G401.6 (cell line): ENCODE measurements at regions not wholly inside any gene's neighbourhood (a gene's known extent, or its start where the extent isn't known, plus 50 kb on each side); places are given as distances from the start of the nearest gene placed in this dataset.

ENCODE experiments used
- FAIRE-seq: peaks from 2 replicates; lab custom pipeline; 2012; peaks lifted over from hg19 to GRCh38; lab: Jason Lieb, UNC

GRCh38 chr10:75347186-75347585, 54.4 kb downstream of the ZNF503 start:
- FAIRE-seq, result no peak

- no peak for FAIRE-seq
Measured at GRCh38 chr10:75345738-75346137, 55.8 kb downstream of the ZNF503 start.

- no peak for FAIRE-seq
Measured at GRCh38 chr10:75344170-75344569, 57.4 kb downstream of the ZNF503 start.

- no peak for FAIRE-seq
Measured at GRCh38 chr10:75342397-75342796, 59.2 kb downstream of the ZNF503 start.

GRCh38 chr10:75335983-75336382, 65.6 kb downstream of the ZNF503 start:
- no peak for FAIRE-seq

- no peak for FAIRE-seq
Measured at GRCh38 chr10:75335191-75335590, 66.4 kb downstream of the ZNF503 start.

- FAIRE-seq, result no peak
Measured at GRCh38 chr10:75334720-75335119, 66.8 kb downstream of the ZNF503 start.

GRCh38 chr10:75332081-75332480, 69.5 kb downstream of the ZNF503 start:
- FAIRE-seq, result no peak

- FAIRE-seq, result no peak
Measured at GRCh38 chr10:75331081-75331480, 70.5 kb downstream of the ZNF503 start.

- FAIRE-seq, result no peak
Measured at GRCh38 chr10:75329190-75329745, 72.3 kb downstream of the ZNF503 start.

- FAIRE-seq, result peak; percentile 8
Measured at GRCh38 chr10:75326306-75326705, 75.3 kb downstream of the ZNF503 start.

GRCh38 chr10:75319274-75319673, 82.3 kb downstream of the ZNF503 start:
- FAIRE-seq, result peak; percentile 33

GRCh38 chr10:75314570-75314969, 78.8 kb upstream of the COMTD1 start:
- FAIRE-seq, result no peak

GRCh38 chr10:75312440-75312839, 76.7 kb upstream of the COMTD1 start:
- no peak for FAIRE-seq

GRCh38 chr10:75305675-75306074, 69.9 kb upstream of the COMTD1 start:
- FAIRE-seq, result no peak

GRCh38 chr10:75304741-75305390, 69.1 kb upstream of the COMTD1 start:
- no peak for FAIRE-seq

- no peak for FAIRE-seq
Measured at GRCh38 chr10:75304313-75304712, 68.6 kb upstream of the COMTD1 start.

- FAIRE-seq, result no peak
Measured at GRCh38 chr10:75303045-75303777, 67.5 kb upstream of the COMTD1 start.

GRCh38 chr10:75302029-75302428, 66.3 kb upstream of the COMTD1 start:
- FAIRE-seq, result no peak

GRCh38 chr10:75297021-75297599, 61.4 kb upstream of the COMTD1 start:
- FAIRE-seq, result no peak

GRCh38 chr10:75295868-75296441, 60.2 kb upstream of the COMTD1 start:
- no peak for FAIRE-seq

- FAIRE-seq, result no peak
Measured at GRCh38 chr10:75294866-75295701, 59.3 kb upstream of the COMTD1 start.
